ENCODE measurements at regions not wholly inside any gene's neighbourhood (a gene's known extent, or its start where the extent isn't known, plus 50 kb on each side); places are given as distances from the start of the nearest gene placed in this dataset.
"Not testable (repeated sequence)": the region's sequence is repeated elsewhere in the genome, so short reads cannot be mapped to it uniquely, and the experiment has no call there.

DNA sequence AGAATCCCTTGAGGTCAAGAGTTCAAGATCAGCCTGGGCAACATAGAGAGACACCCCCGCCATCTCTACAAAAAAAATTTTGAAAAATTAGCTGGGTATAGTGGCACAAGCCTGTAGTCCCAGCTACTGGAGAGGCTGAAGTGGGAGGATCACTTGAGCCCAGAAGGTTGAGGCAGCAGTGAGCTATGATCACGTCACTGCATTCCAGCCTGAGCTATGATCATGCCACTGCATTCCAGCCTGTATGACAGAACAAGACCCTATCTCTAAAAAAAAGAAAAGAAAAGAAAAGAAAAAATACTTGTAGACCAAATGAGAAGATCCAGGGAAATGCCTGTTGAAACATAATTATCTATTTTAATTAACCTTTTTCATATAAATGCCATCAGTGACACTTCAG, 93.8 kb upstream of the MDM1 start:
- DNase-seq = no peak

- no peak for DNase-seq
These were observed 96.0 kb upstream of the MDM1 start for GRCh38 chr12:68428211-68428610.

DNA sequence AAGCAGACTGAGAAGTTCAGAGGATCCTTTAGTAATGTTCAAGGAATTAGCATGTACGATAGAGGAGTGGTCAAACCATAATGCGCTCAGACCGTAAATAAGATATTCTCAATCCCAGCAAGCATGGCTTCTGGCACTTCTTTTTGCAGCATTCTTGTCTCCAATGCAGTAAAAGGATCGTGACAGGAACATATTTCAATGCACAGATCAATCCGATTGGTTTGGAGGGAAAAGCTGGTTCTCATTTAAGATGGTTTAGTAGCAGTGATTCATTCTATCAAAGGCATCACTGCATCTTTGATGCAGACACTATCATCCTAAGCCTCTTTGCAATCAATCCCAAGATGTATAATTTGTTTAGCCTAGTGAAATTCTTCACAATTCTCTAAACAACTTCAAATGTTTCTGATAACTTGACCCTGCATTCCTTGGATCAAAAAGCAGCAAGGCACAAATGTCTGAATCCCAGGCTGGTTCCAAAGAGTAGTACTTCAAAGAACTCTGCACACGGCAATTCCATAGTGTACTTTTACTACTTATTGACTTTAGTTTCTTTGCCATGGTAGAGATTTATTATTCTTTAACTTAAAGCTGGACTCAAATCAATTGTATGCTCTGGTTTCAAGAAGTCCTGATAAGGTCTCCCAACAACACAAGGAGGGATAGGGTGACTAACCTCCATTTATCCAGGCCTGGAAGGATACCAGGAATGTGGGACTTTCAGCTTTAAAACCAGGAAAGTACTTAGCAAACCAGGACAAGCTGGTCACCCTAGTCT, 96.8 kb upstream of the MDM1 start:
- no peak for DNase-seq

GRCh38 chr12:68429696-68430095, 97.5 kb upstream of the MDM1 start:
- DNase-seq = no peak

- no peak for DNase-seq
These were observed 99.6 kb upstream of the MDM1 start for GRCh38 chr12:68431786-68432185.

- no peak for DNase-seq
These were observed 100.5 kb upstream of the MDM1 start for GRCh38 chr12:68432622-68433021.

DNA sequence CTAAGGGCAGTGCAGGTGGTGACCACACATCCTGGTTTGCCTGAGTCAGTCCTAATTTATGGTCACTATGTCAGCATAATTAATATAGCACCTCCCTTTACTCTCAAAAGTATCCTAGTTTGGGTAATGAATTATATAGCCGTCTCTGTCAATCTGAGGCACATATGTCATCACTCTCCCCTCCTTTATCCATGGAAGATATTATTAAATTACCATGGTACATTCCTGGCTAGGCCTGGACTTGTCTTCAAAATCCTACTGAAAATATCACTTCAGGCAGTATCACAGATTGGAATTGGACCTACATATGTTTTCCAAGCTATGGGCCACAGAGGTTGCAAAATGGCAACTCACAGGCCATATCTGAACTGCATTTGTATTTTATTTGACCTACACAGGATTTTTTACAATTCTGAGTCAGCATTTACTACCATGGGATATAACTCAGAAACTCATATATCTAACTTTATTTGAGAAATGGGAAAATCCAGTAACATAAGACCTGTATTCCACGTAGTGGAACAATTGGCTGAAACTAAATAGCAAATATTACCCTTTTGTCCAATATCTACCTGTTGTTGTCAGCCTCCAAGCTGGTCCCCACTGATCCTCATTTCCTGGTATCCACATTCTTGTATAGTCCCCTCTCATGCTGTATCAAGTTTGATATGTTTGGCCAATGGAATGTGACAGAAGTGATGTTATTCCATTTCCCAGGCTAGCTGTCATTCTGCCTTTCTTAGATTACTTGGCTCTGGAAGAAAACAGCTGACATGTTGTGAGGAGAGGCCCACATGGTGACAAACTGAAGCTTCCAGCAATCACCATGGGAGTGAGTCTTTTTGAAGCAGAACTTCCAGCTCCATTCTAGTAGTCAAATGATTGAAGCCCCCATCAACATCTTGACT, 102.5 kb upstream of the MDM1 start:
- no peak for DNase-seq

DNA sequence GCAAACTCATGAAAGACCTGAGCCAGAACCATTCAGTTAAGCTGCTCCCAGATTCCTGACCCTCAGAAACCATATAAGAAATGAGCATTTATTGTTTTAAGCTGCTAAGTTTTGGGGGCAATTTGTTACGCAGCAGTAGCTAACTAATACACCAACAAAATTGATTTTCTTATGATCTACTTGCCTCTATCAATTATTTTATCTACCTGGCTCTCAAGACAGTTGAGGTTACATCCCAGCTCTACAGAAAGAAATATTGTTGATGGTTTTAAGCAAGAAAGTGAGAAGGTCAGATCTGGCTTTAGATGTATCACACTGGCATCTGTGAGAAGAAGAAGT, 103.1 kb upstream of the MDM1 start:
- no peak for DNase-seq

GRCh38 chr12:68435816-68436215, 103.7 kb upstream of the MDM1 start:
- no peak for DNase-seq

- DNase-seq = no peak
These were observed 106.4 kb upstream of the MDM1 start for GRCh38 chr12:68438601-68439000.

DNA sequence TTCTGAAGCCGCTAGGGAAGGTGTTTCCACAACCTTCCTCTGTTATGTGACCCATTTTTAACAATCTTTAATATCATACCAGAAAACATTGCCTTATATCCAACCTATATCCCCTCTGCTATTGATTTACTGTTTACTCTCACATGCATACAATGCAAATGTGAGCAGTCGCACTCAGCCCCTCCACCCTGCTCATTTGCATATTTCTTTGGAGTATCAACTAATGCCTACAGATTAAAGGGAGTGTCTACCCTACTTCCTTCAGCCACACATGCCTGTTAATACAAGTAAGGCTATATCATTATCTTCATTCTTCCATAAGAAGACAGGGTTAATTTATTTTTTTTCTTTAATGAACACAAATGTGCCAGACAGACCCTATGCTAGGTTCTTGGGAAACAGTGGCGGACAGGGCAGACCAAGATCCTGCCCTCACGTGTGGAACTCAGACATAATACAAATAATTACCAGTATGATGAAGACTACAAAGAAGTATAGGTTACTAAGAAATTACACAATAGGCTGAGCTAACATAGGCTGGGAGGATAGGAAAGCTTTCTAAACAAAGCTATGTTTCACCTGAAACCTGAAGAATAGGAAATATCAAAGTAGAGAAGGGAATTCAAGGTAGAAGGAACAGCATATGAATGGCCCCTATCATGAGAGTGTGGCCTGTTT, 107.3 kb upstream of the MDM1 start:
- DNase-seq = no peak

DNA sequence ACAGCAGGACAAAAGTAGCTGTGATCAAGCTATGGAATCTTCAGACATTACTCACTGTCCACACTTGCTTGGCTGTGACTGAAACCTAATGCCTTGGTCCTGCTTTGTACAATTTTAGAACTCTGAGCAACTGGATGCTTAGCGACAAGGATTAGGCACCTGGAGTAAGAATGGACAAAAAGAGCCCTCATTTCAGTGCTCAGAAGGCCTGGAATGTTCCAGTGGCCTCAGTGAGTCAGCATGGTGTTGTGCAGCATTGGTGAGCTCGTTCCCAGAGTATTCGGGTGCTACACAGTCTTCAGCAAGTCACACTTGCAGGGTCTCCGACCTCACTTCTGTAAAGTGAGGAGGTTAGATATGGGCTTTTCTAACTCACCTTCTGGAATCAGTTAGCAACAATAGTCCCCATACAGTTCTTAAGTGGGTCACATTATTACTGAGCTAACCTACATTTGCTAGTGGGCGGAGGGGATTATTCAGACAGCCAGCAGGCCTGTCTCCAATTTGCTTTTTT, 108.0 kb upstream of the MDM1 start:
- DNase-seq = no peak

DNA sequence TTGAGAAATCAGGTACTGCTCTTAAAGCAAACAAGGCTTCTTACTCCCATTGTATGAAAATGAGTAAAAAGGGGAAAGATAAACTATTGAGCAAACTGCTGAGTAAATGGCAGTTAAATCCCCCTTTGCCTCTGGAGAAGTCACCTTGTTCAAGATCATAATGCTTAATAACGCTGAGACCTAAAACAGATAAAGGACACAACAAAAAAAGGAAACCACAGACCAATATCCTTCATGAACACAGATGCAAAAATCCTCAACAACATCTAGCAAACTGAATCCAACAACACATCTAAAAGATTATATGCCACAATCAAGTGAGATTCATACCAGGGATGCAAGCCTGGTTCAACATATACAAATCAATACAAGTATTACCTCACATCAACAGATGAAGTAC, 109.0 kb upstream of the MDM1 start:
- DNase-seq = no peak

GRCh38 chr12:68442353-68442972, 110.3 kb upstream of the MDM1 start:
- DNase-seq = not testable (repeated sequence)

GRCh38 chr12:68443695-68444094, 111.5 kb upstream of the MDM1 start:
- DNase-seq = not testable (repeated sequence)

DNA sequence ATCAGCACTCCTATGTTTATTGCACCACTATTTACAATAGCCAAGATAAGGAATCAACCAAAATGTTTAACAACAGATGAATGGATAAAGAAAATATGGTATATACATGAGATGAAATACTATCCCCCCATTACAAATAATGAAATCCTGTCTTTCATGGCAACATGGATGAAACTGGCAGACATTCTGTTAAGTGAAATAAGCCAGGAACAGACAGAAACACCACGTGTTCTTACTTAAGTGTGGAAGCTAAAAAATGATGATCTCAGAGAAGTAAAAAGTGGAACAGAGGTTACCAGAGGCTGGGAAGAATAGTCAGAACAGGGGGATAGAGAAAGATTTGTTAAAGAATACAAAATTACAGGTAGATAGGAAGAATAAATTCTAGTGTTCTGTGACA, 113.7 kb upstream of the MDM1 start:
- DNase-seq = no peak

DNA sequence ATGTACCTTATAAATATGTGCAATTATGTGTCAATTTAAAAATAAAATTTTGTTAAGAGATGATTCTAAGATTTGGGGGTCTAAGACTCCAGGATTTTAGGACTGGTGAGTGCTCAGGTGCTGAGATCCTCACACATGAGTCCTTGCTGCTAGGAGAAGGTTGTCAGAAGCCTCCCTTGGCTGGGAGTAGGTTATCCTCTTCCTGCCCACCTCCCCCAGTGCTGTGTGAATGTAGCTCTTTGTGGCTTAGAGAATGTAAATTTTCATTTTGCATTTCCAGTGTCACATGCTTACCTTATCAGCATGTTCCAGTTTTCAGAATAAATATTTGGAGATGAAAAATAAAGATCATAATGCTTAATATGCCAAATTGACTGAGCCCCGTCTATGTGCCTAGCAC, 114.2 kb upstream of the MDM1 start:
- no peak for DNase-seq

- DNase-seq = no peak
These were observed 115.0 kb upstream of the MDM1 start for GRCh38 chr12:68446901-68447796.

DNA sequence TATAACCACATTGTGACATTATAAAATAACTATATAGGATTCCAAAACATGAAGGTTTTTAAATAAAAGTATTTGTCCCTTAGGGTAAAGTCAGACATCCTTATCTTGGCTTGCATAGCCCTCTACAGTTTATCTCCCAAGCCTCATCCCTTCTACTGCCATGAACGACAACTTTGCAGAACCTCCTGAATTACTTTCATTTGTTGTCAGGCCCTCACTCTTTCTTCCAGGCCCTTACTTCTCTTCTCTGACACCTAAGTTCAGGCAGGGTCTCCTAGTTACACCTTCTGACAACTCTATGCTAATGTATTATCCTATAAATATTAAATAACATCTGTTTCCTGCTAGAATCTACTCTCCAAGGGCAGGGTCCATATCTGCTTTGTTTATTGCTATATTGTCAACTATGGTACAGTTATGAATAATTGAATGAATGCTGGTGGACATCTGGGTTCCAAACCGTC, 115.7 kb upstream of the MDM1 start:
- no peak for DNase-seq

DNA sequence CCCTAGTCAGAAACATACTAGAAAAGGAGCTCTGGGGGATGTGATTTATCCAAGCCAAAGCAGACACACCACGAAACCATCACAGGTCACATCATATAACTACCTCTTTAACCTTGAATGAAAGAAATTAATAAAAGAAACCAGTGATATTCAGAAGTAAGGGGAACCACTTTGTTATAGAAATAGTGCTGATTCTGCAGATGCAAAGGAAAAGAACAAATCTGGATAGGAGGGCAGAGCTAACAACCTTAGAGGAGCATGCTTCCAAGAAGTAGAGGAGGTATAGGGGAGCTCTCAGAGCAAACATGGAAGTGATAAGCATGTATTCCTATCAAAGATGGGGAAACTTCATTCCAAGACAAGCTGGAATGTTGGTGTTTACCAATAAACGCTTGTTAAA, 117.0 kb upstream of the MDM1 start:
- DNase-seq = no peak

DNA sequence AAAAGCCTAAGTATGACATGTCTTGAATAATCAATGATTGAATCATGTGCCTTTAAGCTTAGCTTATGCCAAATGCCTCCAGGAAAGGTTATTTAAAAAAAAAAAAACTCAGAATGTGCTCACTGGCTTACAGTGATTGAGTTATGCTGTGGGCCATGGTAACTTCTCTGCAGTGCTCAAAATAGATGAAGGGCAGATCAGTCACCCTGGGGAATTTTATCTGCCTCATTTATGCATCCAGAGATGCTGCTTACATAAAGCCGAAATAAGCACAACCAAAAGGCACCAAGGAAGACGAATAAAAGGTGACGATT, 118.7 kb upstream of the MDM1 start:
- DNase-seq = no peak
